Sciatic nerve (tissue), 2 donors: ENCODE measurements at regions not wholly inside any gene's neighbourhood (a gene's known extent, or its start where the extent isn't known, plus 50 kb on each side); places are given as distances from the start of the nearest gene placed in this dataset.
"Not testable (repeated sequence)": the region's sequence is repeated elsewhere in the genome, so short reads cannot be mapped to it uniquely, and the experiment has no call there.

Source experiments
- ATAC-seq: fragments of 200-7000 bp; cut with Tn5 transposase; one replicate; pipeline ENCODE4 v1.9.1; 2020; ENCODE audit warnings: mild to moderate bottlenecking, moderate library complexity
- DNase-seq: peaks from one replicate; pipeline ENCODE4 v3.0.0-alpha.2; 2020; ENCODE audit warnings: low spot score
- intact Hi-C: fragments of 100-400 bp; cut with DNase I; formaldehyde crosslinking; loops from one replicate; pipeline ENCODE4 v1.14.2; 2022
- donor health status: DM: no; HTN: no; CAD: no.
- donor health status: DM: no; HTN: no; CAD: no.

DNA sequence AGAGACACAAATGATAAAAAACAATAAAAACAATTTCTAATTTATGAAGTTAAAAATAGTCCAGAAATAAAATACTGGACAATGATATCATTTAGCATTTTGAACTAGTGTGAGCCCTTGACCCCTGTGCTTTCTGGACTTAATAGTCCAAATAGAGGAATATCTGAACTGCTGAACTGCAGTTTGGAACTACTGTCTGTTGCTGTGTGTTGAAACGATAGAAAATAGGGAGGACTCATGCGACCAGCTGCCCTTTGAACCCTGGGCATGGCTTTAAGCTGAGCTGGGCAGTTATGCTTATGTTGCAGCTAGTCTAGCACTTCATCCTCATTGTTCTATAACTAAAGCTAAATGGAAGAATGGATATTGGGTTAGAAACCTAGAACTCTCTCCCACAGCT lies 99.5 kb downstream of the FMR1NB start:
- DNase-seq, result no peak

DNA sequence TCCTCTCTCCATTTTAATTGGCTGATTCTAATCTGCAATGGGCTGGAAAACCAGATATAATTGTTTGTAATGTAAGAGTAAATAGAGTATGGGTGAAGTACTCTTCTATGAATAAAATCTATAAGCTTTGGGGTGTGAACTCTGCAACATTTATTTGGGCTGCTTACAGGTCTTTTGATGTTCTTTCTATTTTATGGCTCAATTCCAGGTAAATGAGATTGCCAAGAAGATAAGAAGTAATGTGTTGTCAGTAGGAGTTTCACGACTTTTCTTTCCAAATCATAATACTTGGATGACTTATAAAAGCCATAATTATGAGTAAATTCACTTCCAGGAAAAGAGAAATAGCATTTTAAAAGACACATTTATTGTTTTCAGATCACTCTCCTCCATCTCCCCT lies 103.5 kb downstream of the FMR1NB start:
- DNase-seq, result no peak
- intact Hi-C loops, result no loop called here
- no peak for ATAC-seq

More for the DNA sequence above, 99.5 kb downstream of the FMR1NB start:
- intact Hi-C loops, result no loop called here
- no peak for ATAC-seq

DNA sequence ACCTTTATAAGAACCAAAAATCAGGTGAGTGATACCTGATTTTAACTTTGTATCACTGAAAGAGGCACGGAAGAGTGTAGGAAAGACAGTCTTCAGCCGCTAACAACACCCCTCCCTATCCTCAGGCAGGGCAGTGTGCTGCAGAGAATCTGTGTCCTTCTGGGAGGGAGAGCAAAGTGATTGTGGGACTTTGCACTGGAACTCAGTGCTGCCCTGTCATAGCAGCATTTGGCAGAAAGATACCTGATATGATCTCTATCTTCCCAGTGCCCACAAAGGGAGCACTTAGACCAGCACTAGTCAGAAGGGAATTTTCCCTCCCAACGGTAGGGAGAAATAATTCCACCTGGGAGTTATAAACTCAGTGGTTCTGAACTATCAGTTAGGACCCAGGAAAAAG lies 139.0 kb downstream of the FMR1NB start:
- DNase-seq, result no peak
- ATAC-seq, result no peak
- intact Hi-C loops, result no loop called here

DNA sequence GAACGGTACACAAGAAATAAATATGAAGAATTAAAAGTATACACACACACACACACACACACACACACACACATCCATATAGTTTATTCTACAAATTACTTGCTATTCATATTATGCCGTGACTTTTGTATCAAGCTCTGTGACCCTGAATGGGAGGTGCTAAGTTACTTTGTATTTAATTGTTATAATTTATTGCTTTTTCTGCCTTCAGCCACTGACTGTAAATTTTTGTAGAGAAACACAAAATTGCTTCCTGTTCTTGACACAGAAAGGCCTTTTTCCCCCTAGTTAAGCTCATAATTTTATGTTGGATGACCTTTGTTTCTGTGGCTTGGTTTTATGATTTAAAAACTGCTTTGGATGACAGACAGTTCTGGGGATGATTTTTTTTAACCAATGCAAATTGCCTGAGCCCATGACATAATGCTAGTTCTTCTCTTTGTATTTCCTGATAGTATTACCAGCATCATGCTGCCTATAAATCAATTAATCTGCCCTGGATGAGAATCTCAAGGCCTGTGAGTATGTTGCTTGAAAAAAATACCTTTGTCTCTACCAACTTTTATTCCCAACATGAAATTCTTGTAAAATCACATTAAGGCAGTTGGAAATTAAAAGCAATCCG lies 140.0 kb downstream of the FMR1NB start:
- DNase-seq (no peak), ATAC-seq (no peak)
- intact Hi-C loops, result no loop called here

DNA sequence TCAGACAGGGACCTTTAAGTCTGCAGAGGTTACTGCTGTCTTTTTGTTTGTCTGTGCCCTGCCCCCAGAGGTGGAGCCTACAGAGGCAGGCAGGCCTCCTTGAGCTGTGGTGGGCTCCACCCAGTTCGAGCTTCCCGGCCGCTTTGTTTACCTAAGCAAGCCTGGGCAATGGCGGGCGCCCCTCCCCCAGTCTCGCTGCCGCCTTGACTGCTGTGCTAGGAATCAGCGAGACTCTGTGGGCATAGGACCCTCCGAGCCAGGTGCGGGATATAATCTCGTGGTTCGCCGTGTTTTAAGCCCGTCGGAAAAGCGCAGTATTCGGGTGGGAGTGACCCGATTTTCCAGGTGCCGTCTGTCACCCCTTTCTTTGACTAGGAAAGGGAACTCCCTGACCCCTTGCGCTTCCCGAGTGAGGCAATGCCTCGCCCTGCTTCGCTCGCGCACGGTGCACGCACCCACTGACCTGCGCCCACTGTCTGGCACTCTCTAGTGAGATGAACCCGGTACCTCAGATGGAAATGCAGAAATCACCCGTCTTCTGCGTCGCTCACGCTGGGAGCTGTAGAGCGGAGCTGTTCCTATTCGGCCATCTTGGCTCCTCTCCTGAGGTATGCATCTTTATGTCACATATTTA lies 147.9 kb downstream of the FMR1NB start:
- intact Hi-C loops, DNase-seq, ATAC-seq: not testable (repeated sequence)

DNA sequence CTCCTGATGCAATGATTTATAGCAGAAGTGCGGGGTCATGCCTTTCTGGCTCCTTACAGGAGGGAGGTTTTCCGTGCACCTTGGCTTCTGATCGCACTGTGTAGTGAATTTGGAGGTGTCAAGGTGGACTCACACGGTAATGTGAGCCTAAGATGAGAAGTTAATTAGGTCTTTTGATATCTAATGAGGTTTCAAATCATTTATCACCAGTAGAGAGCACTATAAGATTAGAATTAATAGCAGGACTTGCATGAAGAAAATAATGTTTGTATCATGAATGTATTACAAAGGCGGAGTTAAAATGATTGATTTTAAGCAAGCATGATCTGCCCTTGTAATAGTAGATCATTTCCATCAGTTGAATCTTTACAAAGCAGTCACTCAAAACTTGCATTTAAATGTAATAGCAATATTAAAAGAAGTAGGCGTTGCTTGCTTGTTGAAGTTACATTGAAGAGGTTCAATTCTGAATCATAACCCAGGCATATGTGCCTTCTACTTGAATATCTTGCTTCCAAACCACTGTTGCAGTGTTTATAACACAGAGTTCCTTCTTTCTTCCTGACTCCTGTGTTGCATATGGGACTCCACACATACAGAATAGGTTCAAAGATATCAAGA lies 152.1 kb downstream of the FMR1NB start:
- DNase-seq (no peak), ATAC-seq (no peak)
- intact Hi-C loops, result no loop called here

DNA sequence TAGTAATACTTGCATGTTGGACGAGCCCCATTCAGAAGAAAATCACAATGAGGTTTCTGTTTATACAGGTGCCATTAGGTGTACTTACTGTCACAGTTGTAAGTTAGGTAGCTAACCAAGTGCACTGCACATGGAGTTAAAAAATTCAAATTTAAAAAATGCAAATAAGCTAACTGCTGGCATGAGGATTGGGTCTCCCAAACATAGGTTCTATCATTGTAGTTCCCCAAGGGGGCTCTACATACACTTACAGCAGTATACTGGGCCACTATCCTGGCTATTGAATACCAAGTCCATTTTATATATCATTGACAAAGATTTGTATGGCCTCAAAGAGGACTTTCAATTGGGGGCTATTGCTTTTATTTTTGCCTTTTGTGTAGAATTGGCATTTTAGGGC lies 153.4 kb downstream of the FMR1NB start:
- ATAC-seq (no peak), DNase-seq (no peak)
- intact Hi-C loops, result no loop called here

DNA sequence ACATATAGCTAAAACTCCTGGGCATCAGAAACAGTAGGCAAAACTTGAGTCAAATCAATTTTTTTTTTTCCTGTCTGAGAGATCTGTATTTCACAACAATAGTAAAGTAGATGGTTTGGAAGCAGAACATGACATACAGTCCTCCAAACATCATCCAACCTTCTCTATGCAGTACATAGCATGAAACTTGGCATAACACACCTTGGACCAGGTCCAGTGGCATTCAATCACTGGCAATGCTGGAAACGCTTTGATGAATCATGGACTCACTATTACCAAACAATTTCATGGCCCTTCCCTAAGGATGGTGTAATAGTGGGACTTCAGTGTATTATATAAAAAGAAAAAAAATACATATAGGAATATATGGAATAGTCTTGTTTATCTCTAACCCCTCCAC lies 154.6 kb downstream of the FMR1NB start:
- DNase-seq, result no peak
- no peak for ATAC-seq
- intact Hi-C loops, result no loop called here

DNA sequence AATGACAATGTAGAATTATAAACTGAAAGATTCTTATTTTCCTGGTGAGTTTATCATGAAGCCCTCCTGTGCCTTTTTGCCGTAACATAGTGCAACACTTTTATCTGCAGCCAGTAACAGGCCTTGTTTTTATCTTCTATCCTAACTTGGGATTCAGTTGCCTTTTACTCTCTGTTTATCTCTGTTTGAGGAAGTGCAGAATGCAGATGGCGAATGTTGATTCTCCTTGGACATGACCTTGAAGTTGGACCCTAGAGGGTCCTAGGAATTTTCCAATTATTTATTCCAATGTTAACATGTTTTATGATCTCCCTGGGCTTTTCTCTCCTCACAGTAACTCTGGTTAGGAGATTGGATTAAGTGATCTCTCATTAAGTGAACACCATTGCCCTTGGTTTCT lies 165.0 kb downstream of the FMR1NB start:
- ATAC-seq (no peak), DNase-seq (no peak)
- intact Hi-C loops, result no loop called here

DNA sequence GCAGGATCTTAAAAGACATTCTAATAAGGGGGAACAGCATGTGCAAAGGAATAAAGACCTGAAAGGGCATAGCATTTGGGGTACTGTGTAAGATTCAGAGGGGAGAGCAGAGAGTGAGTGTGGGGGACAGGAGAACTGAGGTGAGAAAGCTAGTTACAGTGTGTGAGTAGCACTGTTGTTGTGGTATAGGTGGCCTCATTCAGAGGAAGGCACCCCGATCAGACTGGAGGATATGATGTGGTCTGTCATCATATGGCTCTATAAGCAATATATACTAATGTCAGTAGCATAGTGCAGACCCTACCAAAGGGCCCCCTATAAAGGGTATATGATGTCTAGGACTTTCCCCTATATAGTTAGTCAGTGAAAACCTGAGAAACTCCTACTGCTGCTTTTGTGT lies 175.8 kb downstream of the FMR1NB start:
- intact Hi-C loops, result no loop called here
- ATAC-seq (no peak), DNase-seq (no peak)

DNA sequence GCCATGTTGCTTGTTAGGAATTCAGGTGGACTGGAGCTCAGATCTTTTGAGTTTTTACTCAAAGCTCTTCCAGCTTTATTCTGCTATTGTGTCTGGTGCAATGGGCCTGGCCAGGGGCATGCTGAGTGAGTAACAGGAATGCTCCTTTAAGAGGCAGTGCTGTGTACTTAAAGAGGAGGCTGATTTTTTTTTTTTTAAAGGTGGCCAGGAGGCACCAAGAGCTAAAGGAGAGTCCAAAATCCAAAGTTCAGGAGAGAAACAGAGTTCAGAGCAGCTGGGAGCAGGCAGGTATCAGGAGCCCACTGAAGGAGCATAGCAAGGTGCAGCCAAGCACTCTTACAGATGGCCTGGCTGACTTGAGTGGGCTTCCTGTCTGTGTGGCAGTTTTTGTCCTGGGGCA lies 178.7 kb downstream of the FMR1NB start:
- ATAC-seq (no peak), DNase-seq (no peak)
- intact Hi-C loops, result no loop called here

DNA sequence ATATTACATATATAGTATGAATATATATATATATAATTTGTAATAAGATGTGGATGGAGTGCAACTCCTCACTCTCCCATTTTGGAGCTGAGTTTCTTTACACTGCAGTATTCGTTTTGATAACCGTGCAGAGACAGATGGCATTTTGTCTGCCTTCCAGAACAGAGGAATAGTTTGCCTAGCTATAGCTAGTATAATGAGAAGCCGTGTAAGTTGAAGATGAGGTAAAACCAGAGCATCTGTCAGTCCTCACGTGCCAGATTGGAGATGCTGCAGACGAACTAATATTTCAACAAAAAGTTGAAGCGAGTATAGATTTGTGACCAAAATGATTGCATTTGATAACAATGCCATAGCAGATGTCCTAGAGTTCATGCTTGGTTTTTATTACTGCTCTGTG lies 180.6 kb downstream of the FMR1NB start:
- ATAC-seq (no peak), DNase-seq (no peak)
- intact Hi-C loops, result no loop called here

DNA sequence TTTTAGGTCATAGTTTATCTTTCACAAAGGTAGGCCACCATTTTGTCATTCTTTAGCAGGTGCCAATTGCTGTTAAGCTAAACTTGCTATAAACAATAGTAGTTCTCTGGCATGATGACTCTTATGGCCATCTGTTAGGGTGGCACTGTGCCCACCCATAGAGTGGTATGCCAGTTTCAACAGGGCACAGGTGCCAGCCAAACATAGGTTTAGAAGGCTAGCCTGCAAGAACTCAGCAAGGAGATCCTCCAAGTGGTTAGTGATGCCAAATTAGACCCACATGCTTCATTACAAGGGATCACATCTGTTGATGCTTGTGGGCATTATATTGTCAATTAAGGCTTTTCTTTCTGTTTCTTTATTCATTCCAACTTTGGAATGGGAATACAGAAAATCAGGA lies 204.5 kb downstream of the FMR1NB start:
- DNase-seq (no peak), ATAC-seq (no peak)
- intact Hi-C loops, result no loop called here

DNA sequence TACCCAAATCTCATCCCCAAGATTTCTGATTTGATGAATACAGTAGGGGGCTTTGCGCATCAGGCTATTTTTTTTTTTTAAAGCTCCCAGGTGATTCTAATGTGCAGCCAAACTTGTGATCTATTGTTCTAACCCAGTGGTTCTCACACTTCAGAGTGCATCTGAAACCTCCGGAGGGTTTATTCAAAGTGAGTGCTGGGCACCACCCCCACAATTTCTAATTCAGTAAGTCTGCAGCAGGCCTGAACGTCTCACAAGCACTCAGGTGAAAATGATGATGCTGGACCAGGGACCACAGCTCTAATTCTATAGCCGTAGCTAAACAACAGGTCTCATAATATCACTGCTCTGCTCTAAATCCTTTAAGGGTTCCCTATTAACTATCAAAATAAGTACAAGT lies 211.4 kb downstream of the FMR1NB start:
- no peak for DNase-seq
- ATAC-seq, result no peak
- intact Hi-C loops, result no loop called here

DNA sequence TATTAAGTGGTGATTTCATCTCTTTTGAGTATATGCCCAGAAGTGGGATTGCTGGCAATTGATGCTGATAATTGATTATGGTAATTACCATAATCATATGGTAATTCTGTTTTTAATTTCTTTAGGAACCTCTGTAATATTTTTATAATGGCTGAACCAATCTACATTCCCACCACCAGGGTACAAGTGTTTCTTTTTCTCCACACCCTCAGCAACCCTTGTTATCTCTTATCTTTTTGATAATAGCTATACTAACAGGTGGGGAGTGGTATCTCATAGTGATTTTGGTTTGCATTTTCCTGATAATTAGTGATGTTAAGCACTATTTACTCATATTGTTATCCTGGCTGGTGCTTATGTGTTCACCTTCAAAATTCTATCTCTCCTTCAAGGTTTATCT lies 212.6 kb downstream of the FMR1NB start:
- DNase-seq (no peak), ATAC-seq (no peak)
- intact Hi-C loops, result no loop called here

DNA sequence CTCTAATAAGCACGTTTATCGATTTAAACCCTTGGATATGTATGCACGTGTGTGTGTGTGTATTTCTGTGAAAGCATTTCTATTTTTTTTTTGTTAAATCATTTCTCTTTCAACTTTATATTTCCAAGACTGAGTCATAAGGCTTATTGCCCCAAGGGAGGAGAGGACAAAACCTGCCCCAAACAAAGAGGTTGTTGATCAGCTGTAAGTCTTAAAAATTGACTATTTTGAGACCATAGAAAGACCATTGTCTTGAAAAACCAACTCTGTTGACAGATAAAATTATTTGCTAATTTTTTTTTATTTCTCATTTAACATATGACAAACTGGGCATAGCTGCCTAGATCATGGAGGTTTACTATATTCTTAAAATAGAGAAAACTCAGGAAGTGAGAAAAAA lies 222.4 kb downstream of the FMR1NB start:
- DNase-seq, result no peak
- intact Hi-C loops, result no loop called here

DNA sequence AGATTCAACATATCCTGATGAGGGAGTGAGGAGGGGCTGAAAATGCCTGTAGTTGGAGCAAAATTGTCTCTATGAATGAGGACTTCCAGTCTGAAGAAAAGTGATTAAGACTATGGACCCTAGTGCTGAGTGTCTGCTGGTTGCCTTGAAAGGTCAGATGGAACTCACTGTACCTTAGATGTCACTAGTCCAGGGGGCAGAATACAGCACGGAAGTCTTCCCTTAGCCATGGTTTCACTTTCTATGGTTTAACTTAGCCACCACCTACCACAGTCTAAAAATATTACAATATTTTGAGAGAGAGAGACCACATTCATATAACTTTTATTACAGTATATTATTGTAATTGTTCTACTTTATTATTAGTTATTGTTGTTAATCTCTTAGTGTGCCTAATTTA lies 223.1 kb downstream of the FMR1NB start:
- no peak for DNase-seq
- ATAC-seq, result no peak
- intact Hi-C loops, result no loop called here

More for the DNA sequence above, 222.4 kb downstream of the FMR1NB start:
- ATAC-seq, result no peak

DNA sequence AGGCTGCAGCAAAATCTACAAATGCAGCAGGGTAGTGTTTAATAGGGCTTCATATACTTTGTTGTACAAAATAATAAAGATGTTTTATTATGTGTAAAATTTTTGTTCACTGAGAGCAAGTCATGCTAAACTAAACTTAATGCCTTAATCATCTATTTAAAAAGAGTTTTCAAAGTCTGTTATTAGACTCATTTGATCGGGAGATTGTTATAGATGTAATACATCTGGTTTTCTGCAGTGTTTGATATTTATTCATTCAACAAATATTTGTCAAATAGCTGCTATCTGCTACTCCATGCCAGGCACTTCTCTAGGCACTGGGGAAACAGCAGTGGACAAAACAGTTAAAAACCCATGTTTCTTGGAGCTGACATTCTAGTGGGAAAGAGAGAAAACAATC lies 233.6 kb downstream of the FMR1NB start:
- intact Hi-C loops, result no loop called here
- ATAC-seq (no peak), DNase-seq (no peak)

DNA sequence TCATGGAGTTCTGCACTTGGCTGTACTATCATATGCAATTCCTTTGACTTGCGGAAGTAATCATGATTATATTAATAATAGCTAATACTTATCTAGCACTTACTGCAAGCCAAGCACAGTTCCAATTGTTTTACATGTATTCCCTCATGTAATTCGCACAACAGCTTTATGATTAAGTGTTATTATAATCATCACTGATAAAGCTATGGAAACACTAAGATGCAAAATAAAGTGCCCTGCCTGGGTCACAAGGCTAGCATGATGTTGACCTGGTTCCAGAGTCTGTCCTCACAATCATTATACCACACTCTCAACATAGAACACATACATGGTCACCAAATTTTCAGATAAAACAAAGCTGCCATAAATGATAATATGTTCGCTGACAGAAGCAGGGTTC lies 234.6 kb downstream of the FMR1NB start:
- no peak for ATAC-seq
- DNase-seq, result no peak
- intact Hi-C loops, result no loop called here

DNA sequence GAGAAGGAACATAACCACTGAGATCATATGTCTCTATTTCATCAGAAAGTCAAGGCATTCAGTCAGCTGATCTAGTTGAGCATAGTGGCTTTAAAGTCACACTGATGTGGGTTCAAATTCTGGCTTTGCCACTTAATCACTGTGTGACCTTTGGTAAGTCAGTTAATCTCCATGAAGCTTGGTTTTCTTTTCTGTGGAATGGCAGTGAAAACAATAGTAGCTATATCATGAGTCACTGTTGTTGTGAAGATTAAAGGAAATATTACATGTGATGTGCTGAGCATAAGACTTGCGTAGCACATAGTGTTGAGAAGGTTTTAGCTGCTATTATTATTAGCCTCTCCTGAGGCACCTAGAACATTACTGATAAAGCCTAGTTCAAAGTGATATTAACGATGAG lies 242.2 kb downstream of the FMR1NB start:
- ATAC-seq (no peak), DNase-seq (no peak)
- intact Hi-C loops, result no loop called here

DNA sequence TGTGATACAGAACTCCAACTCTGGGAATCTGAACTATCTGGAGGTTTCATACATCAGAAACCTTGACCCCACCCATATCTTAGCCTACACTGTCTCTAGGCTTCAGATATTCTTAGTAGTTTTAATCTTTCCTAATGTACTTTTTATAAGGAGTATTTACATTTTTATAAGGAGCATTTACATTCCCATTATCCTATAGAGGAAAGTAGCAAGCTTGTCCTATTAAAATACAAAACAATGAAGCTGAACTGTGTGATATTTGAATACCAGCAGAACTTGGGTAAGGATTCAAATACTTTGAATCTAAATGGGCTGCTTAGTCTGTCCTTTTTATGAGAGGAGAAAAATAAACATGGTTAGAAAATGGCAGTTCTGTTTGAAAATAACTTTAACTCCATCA lies 247.4 kb downstream of the FMR1NB start:
- DNase-seq (no peak), ATAC-seq (no peak)
- intact Hi-C loops, result no loop called here
